ENCODE measurements at regions not wholly inside any gene's neighbourhood (a gene's known extent, or its start where the extent isn't known, plus 50 kb on each side); places are given as distances from the start of the nearest gene placed in this dataset.

GRCh38 chr3:110261141-110261540 lies 810.5 kb upstream of the NECTIN3 start:
- TF ChIP-seq, protein P1, sequence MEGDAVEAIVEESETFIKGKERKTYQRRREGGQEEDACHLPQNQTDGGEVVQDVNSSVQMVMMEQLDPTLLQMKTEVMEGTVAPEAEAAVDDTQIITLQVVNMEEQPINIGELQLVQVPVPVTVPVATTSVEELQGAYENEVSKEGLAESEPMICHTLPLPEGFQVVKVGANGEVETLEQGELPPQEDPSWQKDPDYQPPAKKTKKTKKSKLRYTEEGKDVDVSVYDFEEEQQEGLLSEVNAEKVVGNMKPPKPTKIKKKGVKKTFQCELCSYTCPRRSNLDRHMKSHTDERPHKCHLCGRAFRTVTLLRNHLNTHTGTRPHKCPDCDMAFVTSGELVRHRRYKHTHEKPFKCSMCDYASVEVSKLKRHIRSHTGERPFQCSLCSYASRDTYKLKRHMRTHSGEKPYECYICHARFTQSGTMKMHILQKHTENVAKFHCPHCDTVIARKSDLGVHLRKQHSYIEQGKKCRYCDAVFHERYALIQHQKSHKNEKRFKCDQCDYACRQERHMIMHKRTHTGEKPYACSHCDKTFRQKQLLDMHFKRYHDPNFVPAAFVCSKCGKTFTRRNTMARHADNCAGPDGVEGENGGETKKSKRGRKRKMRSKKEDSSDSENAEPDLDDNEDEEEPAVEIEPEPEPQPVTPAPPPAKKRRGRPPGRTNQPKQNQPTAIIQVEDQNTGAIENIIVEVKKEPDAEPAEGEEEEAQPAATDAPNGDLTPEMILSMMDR (IDR thresholded peaks at IDR 0.05): no peak
- no peak for ATAC-seq (ENCODE audit: low read depth)
- POLR2A ChIA-PET: no interaction called here
- Mint-ChIP-seq H3K36me3 (ENCODE audit: low read depth) (no peaks in the 10 kb centered on the region), H3K4me1 (no peaks in the 10 kb centered on the region), H3K9me3 (peaks cover 3% of the 10 kb centered on the region), H3K27ac (no peak overlapping the region), H3K27me3 (no peaks in the 10 kb centered on the region), H3K4me3 (no peak overlapping the region)
- DNase-seq: no peak
- intact Hi-C loops (cut with micrococcal nuclease): no loop called here
- CTCF ChIA-PET: no interaction called here

GRCh38 chr3:110262896-110263295 lies 808.7 kb upstream of the NECTIN3 start:
- no peak overlapping the region for H3K27ac Mint-ChIP-seq
- ChIA-PET POLR2A (no interaction called here), CTCF (no interaction called here)
- H3K9me3 Mint-ChIP-seq: peaks cover 3% of the 10 kb centered on the region
- H3K27me3 Mint-ChIP-seq: no peaks in the 10 kb centered on the region
- intact Hi-C loops (cut with micrococcal nuclease): no loop called here
- ATAC-seq (ENCODE audit: low read depth): no peak
- H3K4me1 Mint-ChIP-seq: no peaks in the 10 kb centered on the region
- no peaks in the 10 kb centered on the region for H3K36me3 Mint-ChIP-seq (ENCODE audit: low read depth)
- TF ChIP-seq, protein P1 (IDR thresholded peaks at IDR 0.05): no peak
- H3K4me3 Mint-ChIP-seq: no peak overlapping the region
- no peak for DNase-seq

DNA sequence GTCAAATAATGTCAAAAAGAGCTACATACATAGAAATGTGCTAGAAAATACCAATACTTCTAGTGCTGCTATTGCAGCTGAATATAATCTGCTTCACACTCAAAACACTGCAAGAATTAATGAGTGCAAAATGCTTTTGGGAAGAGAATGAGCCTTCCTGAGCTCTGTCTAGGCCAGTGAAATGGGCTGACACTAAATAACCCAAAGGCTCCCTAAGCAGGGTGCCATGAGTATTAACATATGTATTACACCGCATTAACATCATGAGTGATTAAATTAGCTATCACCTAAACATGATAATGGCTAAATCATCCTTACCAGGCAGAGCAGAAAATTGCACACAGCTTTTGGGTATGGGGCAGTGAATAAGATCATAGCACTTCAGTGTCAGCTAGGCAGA lies 806.3 kb upstream of the NECTIN3 start:
- H3K27me3 Mint-ChIP-seq: no peaks in the 10 kb centered on the region
- POLR2A ChIA-PET: no interaction called here
- H3K27ac Mint-ChIP-seq: no peak overlapping the region
- H3K9me3 Mint-ChIP-seq: no peaks in the 10 kb centered on the region
- ATAC-seq (ENCODE audit: low read depth): no peak
- intact Hi-C loops (cut with micrococcal nuclease): no loop called here
- CTCF ChIA-PET: no interaction called here
- TF ChIP-seq, protein P1 (IDR thresholded peaks at IDR 0.05): no peak
- H3K36me3 Mint-ChIP-seq (ENCODE audit: low read depth): no peaks in the 10 kb centered on the region
- H3K4me3 Mint-ChIP-seq: no peak overlapping the region
- DNase-seq: no peak
- no peaks in the 10 kb centered on the region for H3K4me1 Mint-ChIP-seq

DNA sequence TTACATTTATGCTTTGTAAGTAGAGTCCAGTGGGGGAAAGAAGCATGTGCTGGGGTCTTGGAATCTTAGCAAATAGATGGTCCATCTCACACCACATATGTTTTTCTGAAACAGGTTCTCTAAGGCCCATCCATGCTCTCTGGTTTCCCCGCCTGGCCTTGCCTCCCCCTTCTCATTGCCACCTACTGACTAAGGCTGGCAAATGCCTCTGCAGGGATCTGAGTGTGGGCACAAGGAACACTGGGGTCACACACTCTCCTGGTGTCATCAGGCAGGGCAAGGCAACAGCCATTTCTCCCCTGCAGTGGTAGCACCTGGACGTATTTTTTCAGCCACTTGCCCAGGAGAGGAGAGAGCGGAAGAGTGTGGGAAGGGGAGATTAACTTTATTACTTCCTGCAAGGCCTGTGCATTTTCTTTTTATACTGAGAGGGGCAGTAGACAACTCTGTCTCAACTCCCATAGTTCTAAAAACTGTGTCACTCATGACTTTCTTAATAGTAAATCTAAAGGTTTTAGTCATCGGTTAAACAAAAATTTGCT lies 804.2 kb upstream of the NECTIN3 start:
- Mint-ChIP-seq H3K9me3 (no peaks in the 10 kb centered on the region), H3K36me3 (ENCODE audit: low read depth) (no peaks in the 10 kb centered on the region), H3K4me3 (no peak overlapping the region), H3K27ac (no peak overlapping the region), H3K4me1 (no peaks in the 10 kb centered on the region), H3K27me3 (no peaks in the 10 kb centered on the region)
- DNase-seq: no peak
- intact Hi-C loops (cut with micrococcal nuclease): no loop called here
- ATAC-seq (ENCODE audit: low read depth): no peak
- CTCF ChIA-PET: no interaction called here
- TF ChIP-seq, protein P1 (IDR thresholded peaks at IDR 0.05): no peak
- POLR2A ChIA-PET: no interaction called here

- H3K4me1 Mint-ChIP-seq: no peaks in the 10 kb centered on the region
- H3K36me3 Mint-ChIP-seq (ENCODE audit: low read depth): no peaks in the 10 kb centered on the region
- intact Hi-C loops (cut with micrococcal nuclease): no loop called here
- no peak overlapping the region for H3K4me3 Mint-ChIP-seq
- TF ChIP-seq, protein P1 (IDR thresholded peaks at IDR 0.05): no peak
- ChIA-PET POLR2A (interaction anchor here (0.6 kb wide), 1 partner anchor 114 kb away, joined by 6 read pairs; no protein-coding TSS in a partner anchor), CTCF (no interaction called here)
- ATAC-seq (ENCODE audit: low read depth) (no peak), DNase-seq (no peak)
- no peaks in the 10 kb centered on the region for H3K27me3 Mint-ChIP-seq
- H3K9me3 Mint-ChIP-seq: no peaks in the 10 kb centered on the region
- no peak overlapping the region for H3K27ac Mint-ChIP-seq
These were observed 799.1 kb upstream of the NECTIN3 start for GRCh38 chr3:110272525-110272924.

Data from activated B cell treated with CpG ODN at 0.5 μM for 24 hours (primary cell).